ENCODE measurements at regions not wholly inside any gene's neighbourhood (a gene's known extent, or its start where the extent isn't known, plus 50 kb on each side); places are given as distances from the start of the nearest gene placed in this dataset.

- no peak for TF ChIP-seq CTCF (IDR thresholded peaks at IDR 0.05; ENCODE audit: extremely low read depth in 1 of 2, insufficient read depth in 1 of 2, low read depth in 1 of 2, low read length in 2 of 2)
- no peak for TF ChIP-seq POLR2A (IDR thresholded peaks at IDR 0.05; ENCODE audit: low read depth, low read length)
These were observed 248.8 kb upstream of the FZD8 start for GRCh38 chr10:35890676-35891495.

All from endothelial cell of umbilical vein (primary cell).